ENCODE measurements at regions not wholly inside any gene's neighbourhood (a gene's known extent, or its start where the extent isn't known, plus 50 kb on each side); places are given as distances from the start of the nearest gene placed in this dataset.

DNA sequence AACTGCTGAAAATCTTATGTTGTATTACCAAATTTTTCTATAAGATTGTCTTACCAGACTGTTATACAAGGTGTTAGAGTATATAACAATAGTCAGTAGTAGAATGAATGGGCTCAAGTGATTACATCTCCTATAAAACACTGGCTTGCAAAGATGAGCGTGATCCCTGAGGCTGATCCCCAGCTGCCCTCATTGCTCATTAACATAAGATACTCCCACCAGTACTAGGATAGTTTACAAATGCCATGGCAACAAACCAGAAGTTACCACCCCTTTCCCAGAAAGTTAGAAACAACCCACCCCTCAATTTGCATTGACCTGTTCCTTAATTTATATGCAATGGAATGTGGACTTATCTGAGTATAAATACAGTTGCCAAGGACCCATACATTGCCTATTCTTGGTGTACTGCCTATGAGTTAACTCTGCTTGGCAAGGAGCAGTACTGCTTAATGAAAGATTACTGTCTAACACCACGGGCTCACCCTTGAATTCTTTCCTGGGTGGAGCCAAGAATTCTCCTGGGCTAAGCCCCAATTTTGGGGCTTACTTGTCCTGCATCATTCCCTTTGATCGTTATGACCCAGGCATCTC, 252.8 kb upstream of the CHD6 start:
- no peak overlapping the region for H3K27ac ChIP-seq (ENCODE audit: low read depth, low read length, poor library complexity, severe bottlenecking)
- BruUV-seq (replicated peaks): no TSS peak
- peaks cover 7% of the 10 kb centered on the region for H3K9me3 ChIP-seq (ENCODE audit: low read depth, low read length, poor library complexity, severe bottlenecking)
- H3K4me1 ChIP-seq (ENCODE audit: insufficient read depth, low read length, poor library complexity, severe bottlenecking): no peaks in the 10 kb centered on the region
- ChIA-PET POLR2A (ENCODE audit: low non-redundant PET) (no interaction called here), CTCF (no interaction called here)
- no peak for DNase-seq (ENCODE audit: low spot score)
- intact Hi-C loops (cut with micrococcal nuclease; ENCODE audit: unreplicated experiment): no loop called here
- no peak for TF ChIP-seq EZH2 (IDR thresholded peaks at IDR 0.05; ENCODE audit: borderline replicate concordance, low read depth, low read length, poor library complexity, severe bottlenecking)
- TF ChIP-seq, protein P1, sequence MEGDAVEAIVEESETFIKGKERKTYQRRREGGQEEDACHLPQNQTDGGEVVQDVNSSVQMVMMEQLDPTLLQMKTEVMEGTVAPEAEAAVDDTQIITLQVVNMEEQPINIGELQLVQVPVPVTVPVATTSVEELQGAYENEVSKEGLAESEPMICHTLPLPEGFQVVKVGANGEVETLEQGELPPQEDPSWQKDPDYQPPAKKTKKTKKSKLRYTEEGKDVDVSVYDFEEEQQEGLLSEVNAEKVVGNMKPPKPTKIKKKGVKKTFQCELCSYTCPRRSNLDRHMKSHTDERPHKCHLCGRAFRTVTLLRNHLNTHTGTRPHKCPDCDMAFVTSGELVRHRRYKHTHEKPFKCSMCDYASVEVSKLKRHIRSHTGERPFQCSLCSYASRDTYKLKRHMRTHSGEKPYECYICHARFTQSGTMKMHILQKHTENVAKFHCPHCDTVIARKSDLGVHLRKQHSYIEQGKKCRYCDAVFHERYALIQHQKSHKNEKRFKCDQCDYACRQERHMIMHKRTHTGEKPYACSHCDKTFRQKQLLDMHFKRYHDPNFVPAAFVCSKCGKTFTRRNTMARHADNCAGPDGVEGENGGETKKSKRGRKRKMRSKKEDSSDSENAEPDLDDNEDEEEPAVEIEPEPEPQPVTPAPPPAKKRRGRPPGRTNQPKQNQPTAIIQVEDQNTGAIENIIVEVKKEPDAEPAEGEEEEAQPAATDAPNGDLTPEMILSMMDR (conservative IDR thresholded peaks at IDR 0.05; ENCODE audit: low read depth, low read length): no peak
- H3K27me3 ChIP-seq (replicated peaks; ENCODE audit: insufficient read depth, low read depth, low read length, poor library complexity): peaks cover 26% of the 10 kb centered on the region
- H3K36me3 ChIP-seq (ENCODE audit: insufficient read depth, low read length, poor library complexity, severe bottlenecking): no peaks in the 10 kb centered on the region
- H3K4me3 ChIP-seq (ENCODE audit: low read depth, low read length, poor library complexity, severe bottlenecking): no peak overlapping the region

DNA sequence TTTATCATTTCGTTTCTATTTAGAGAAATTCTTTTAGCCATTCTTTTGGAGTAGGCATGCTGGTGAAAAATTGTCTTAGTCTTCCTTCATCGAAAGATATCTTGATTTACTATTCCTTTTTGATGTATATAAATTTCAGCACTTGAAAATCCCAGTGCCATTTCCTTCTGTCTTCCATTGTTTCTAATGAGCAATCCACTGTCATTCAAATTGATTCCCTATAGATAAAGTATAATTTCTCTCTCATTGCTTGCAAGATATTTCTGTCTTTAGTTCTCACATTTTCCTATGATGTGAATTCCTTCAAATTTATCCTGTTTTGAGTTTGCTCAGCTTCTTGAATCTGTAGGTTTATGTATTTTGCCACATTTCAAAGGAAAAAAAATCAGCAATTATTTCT, 251.1 kb upstream of the CHD6 start:
- TF ChIP-seq, protein P1 (conservative IDR thresholded peaks at IDR 0.05; ENCODE audit: low read depth, low read length): no peak
- TF ChIP-seq EZH2 (IDR thresholded peaks at IDR 0.05; ENCODE audit: borderline replicate concordance, low read depth, low read length, poor library complexity, severe bottlenecking): no peak
- no TSS peak for BruUV-seq (replicated peaks)
- no peaks in the 10 kb centered on the region for H3K36me3 ChIP-seq (ENCODE audit: insufficient read depth, low read length, poor library complexity, severe bottlenecking)
- peaks cover 7% of the 10 kb centered on the region for H3K9me3 ChIP-seq (ENCODE audit: low read depth, low read length, poor library complexity, severe bottlenecking)
- H3K4me1 ChIP-seq (ENCODE audit: insufficient read depth, low read length, poor library complexity, severe bottlenecking): no peaks in the 10 kb centered on the region
- DNase-seq (ENCODE audit: low spot score): no peak
- no peak overlapping the region for H3K4me3 ChIP-seq (ENCODE audit: low read depth, low read length, poor library complexity, severe bottlenecking)
- H3K27me3 ChIP-seq (replicated peaks; ENCODE audit: insufficient read depth, low read depth, low read length, poor library complexity): peaks cover 15% of the 10 kb centered on the region
- intact Hi-C loops (cut with micrococcal nuclease; ENCODE audit: unreplicated experiment): no loop called here
- ChIA-PET CTCF (no interaction called here), POLR2A (ENCODE audit: low non-redundant PET) (no interaction called here)
- H3K27ac ChIP-seq (ENCODE audit: low read depth, low read length, poor library complexity, severe bottlenecking): no peak overlapping the region

DNA sequence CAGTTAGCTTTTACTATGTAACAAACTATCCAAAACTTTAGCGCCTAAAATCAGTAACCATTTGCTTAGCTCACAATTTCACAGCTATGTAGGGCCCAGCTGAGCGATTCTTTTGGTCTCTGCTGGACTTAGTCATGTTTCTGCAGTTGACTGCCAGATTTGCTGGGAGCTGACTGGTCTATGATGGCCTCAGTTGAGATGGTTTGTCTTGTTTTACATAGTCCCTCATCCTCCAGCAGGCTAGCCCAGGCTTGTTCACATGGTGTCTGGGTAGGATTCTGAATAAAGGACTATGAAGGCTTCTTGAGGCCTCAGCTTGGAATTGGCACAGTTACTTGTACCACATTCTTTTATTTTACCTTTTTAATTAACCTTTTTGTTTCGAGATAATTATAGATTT, 247.8 kb upstream of the CHD6 start:
- no peak overlapping the region for H3K27ac ChIP-seq (ENCODE audit: low read depth, low read length, poor library complexity, severe bottlenecking)
- ChIA-PET CTCF (no interaction called here), POLR2A (ENCODE audit: low non-redundant PET) (no interaction called here)
- H3K9me3 ChIP-seq (ENCODE audit: low read depth, low read length, poor library complexity, severe bottlenecking): peaks cover 7% of the 10 kb centered on the region
- TF ChIP-seq, protein P1 (conservative IDR thresholded peaks at IDR 0.05; ENCODE audit: low read depth, low read length): no peak
- TF ChIP-seq EZH2 (IDR thresholded peaks at IDR 0.05; ENCODE audit: borderline replicate concordance, low read depth, low read length, poor library complexity, severe bottlenecking): no peak
- no peaks in the 10 kb centered on the region for H3K36me3 ChIP-seq (ENCODE audit: insufficient read depth, low read length, poor library complexity, severe bottlenecking)
- intact Hi-C loops (cut with micrococcal nuclease; ENCODE audit: unreplicated experiment): no loop called here
- no peak overlapping the region for H3K4me3 ChIP-seq (ENCODE audit: low read depth, low read length, poor library complexity, severe bottlenecking)
- no TSS peak for BruUV-seq (replicated peaks)
- H3K4me1 ChIP-seq (ENCODE audit: insufficient read depth, low read length, poor library complexity, severe bottlenecking): no peaks in the 10 kb centered on the region
- H3K27me3 ChIP-seq (replicated peaks; ENCODE audit: insufficient read depth, low read depth, low read length, poor library complexity): peaks cover 6% of the 10 kb centered on the region
- DNase-seq (ENCODE audit: low spot score): no peak
